ENCODE measurements at regions not wholly inside any gene's neighbourhood (a gene's known extent, or its start where the extent isn't known, plus 50 kb on each side); places are given as distances from the start of the nearest gene placed in this dataset.

- DNase-seq (ENCODE audit: low spot score): no peak
- in situ Hi-C loops (cut with MboI; ENCODE audit: low pct_unique_long_range_greater_than_20kb, low sequenced_read_pairs, unreplicated experiment): no loop called here
- no peak for TF ChIP-seq CTCF (IDR thresholded peaks at IDR 0.05; ENCODE audit: extremely low read depth, insufficient read depth, missing control alignments)
Measured at GRCh38 chr5:2496891-2497290, 254.6 kb downstream of the IRX2 start.

GRCh38 chr5:2496126-2496525, 255.4 kb downstream of the IRX2 start:
- no peak for DNase-seq (ENCODE audit: low spot score)
- in situ Hi-C loops (cut with MboI; ENCODE audit: low pct_unique_long_range_greater_than_20kb, low sequenced_read_pairs, unreplicated experiment): no loop called here
- no peak for TF ChIP-seq CTCF (IDR thresholded peaks at IDR 0.05; ENCODE audit: extremely low read depth, insufficient read depth, missing control alignments)

- TF ChIP-seq CTCF (IDR thresholded peaks at IDR 0.05; ENCODE audit: extremely low read depth, insufficient read depth, missing control alignments): no peak
- no peak for DNase-seq (ENCODE audit: low spot score)
- in situ Hi-C loops (cut with MboI; ENCODE audit: low pct_unique_long_range_greater_than_20kb, low sequenced_read_pairs, unreplicated experiment): no loop called here
Measured at GRCh38 chr5:2493356-2493755, 258.1 kb downstream of the IRX2 start.

GRCh38 chr5:2492476-2492875, 259.0 kb downstream of the IRX2 start:
- no peak for DNase-seq (ENCODE audit: low spot score)
- no peak for TF ChIP-seq CTCF (IDR thresholded peaks at IDR 0.05; ENCODE audit: extremely low read depth, insufficient read depth, missing control alignments)
- in situ Hi-C loops (cut with MboI; ENCODE audit: low pct_unique_long_range_greater_than_20kb, low sequenced_read_pairs, unreplicated experiment): no loop called here

- DNase-seq (ENCODE audit: low spot score): no peak
- no peak for TF ChIP-seq CTCF (IDR thresholded peaks at IDR 0.05; ENCODE audit: extremely low read depth, insufficient read depth, missing control alignments)
- in situ Hi-C loops (cut with MboI; ENCODE audit: low pct_unique_long_range_greater_than_20kb, low sequenced_read_pairs, unreplicated experiment): no loop called here
Measured at GRCh38 chr5:2491846-2492245, 259.6 kb downstream of the IRX2 start.

- no peak for TF ChIP-seq CTCF (IDR thresholded peaks at IDR 0.05; ENCODE audit: extremely low read depth, insufficient read depth, missing control alignments)
- no peak for DNase-seq (ENCODE audit: low spot score)
- in situ Hi-C loops (cut with MboI; ENCODE audit: low pct_unique_long_range_greater_than_20kb, low sequenced_read_pairs, unreplicated experiment): no loop called here
Measured at GRCh38 chr5:2489306-2489705, 262.2 kb downstream of the IRX2 start.

GRCh38 chr5:2488593-2488992, 262.9 kb downstream of the IRX2 start:
- DNase-seq (ENCODE audit: low spot score): no peak
- TF ChIP-seq CTCF (IDR thresholded peaks at IDR 0.05; ENCODE audit: extremely low read depth, insufficient read depth, missing control alignments): no peak
- in situ Hi-C loops (cut with MboI; ENCODE audit: low pct_unique_long_range_greater_than_20kb, low sequenced_read_pairs, unreplicated experiment): no loop called here

Measured in GM13977 (cell line).